SK-N-SH (cell line): ENCODE measurements at regions not wholly inside any gene's neighbourhood (a gene's known extent, or its start where the extent isn't known, plus 50 kb on each side); places are given as distances from the start of the nearest gene placed in this dataset.

ENCODE experiments used
- CTCF ChIP-seq: fragments of 200-600 bp; sonication (generic); IDR thresholded peaks from 2 replicates; pipeline ENCODE4 v1.6.1; 2017; ENCODE audit warnings: antibody characterized with exemption, mild to moderate bottlenecking, moderate library complexity
- TAF1 ChIP-seq: IDR thresholded peaks from 2 replicates; pipeline ENCODE4 v1.6.1; 2012; ENCODE audit warnings: low read depth, mild to moderate bottlenecking, low read length, moderate library complexity, borderline replicate concordance

GRCh38 chr9:120158221-120158620 lies 421.7 kb downstream of the CDK5RAP2 start:
- TF ChIP-seq CTCF (no peak), TAF1 (no peak)
